CD4-positive, alpha-beta T cell (primary cell): ENCODE measurements at regions not wholly inside any gene's neighbourhood (a gene's known extent, or its start where the extent isn't known, plus 50 kb on each side); places are given as distances from the start of the nearest gene placed in this dataset.

ENCODE experiments used
- ATAC-seq: fragments of 200-7000 bp; cut with Tn5 transposase; one replicate; pipeline ENCODE4 v1.10.0; 2022; ENCODE audit warnings: mild to moderate bottlenecking; ENCODE audit not compliant: poor library complexity
- CTCF ChIA-PET: fragments of 350-600 bp; sonication (Branson Sonifier 250); formaldehyde crosslinking; loops from one replicate; lab custom pipeline; 2021; ENCODE audit warnings: antibody characterized with exemption, inconsistent platforms; lab: Charles Lee
- POLR2A ChIA-PET: fragments of 350-600 bp; sonication (Branson Sonifier 250); formaldehyde crosslinking; loops from one replicate; lab custom pipeline; 2021; ENCODE audit warnings: antibody characterized with exemption, inconsistent platforms; lab: Charles Lee
- DNase-seq, 14 experiments: peaks; one replicate each; pipeline ENCODE4 v3.0.0-alpha.2; 2013 to 2020; ENCODE audit warnings: mixed read lengths in 2 of 14
- H3K27ac ChIP-seq, 2 donors: one replicate each; pipeline versions ENCODE4 v1.5.1 to v1.7.0; 2013; ENCODE audit warnings: low read length in 2 of 2, low read depth in 1 of 2, mild to moderate bottlenecking in 1 of 2
- H3K27me3 ChIP-seq, 2 experiments: 1 replicate in 1 of 2; 2 replicates in 1 of 2; pipeline versions ENCODE4 v1.6.1 to v1.7.0; 2013; ENCODE audit warnings: low read length in 2 of 2, control low read depth in 1 of 2, mild to moderate bottlenecking in 1 of 2, moderate library complexity in 1 of 2; ENCODE audit not compliant: insufficient read depth in 2 of 2, control insufficient read depth in 1 of 2
- H3K36me3 ChIP-seq: one replicate; pipeline ENCODE4 v1.6.1; 2013; ENCODE audit warnings: low read length, control low read depth; ENCODE audit not compliant: insufficient read depth
- H3K4me1 ChIP-seq: one replicate; pipeline ENCODE4 v1.6.1; 2013; ENCODE audit warnings: low read length, control low read depth; ENCODE audit not compliant: insufficient read depth
- H3K4me3 ChIP-seq: one replicate; pipeline ENCODE4 v1.5.1; 2013; ENCODE audit warnings: mild to moderate bottlenecking, low read length, moderate library complexity
- H3K9me3 ChIP-seq, 2 experiments: 1 replicate in 1 of 2; 2 replicates in 1 of 2; pipeline versions ENCODE4 v1.6.1 to v1.7.0; 2013; ENCODE audit warnings: low read length in 2 of 2, mild to moderate bottlenecking in 2 of 2, control low read depth in 1 of 2, moderate library complexity in 1 of 2; ENCODE audit not compliant: control insufficient read depth in 1 of 2, insufficient read depth in 1 of 2
- H3K27ac Mint-ChIP-seq: one replicate; pipeline ENCODE4 v1.8.0; 2020; ENCODE audit warnings: mixed read lengths
- H3K27me3 Mint-ChIP-seq: one replicate; pipeline ENCODE4 v1.8.0; 2021; ENCODE audit warnings: mixed read lengths
- H3K36me3 Mint-ChIP-seq: one replicate; pipeline ENCODE4 v1.8.0; 2021; ENCODE audit warnings: low read depth, mixed read lengths
- H3K4me1 Mint-ChIP-seq: one replicate; pipeline ENCODE4 v1.8.0; 2021; ENCODE audit warnings: low read depth, mixed read lengths
- H3K4me3 Mint-ChIP-seq: one replicate; pipeline ENCODE4 v1.8.0; 2020; ENCODE audit warnings: mild to moderate bottlenecking, mixed read lengths
- H3K9me3 Mint-ChIP-seq: one replicate; pipeline ENCODE4 v1.8.0; 2020; ENCODE audit warnings: mixed read lengths
- intact Hi-C, 2 experiments: fragments of 100-400 bp; cut with DNase I in 1 of 2; cut with micrococcal nuclease in 1 of 2; formaldehyde crosslinking; loops; one replicate each; pipeline versions ENCODE4 v1.15.1 to v1.9.0; 2023 to 2025; cut with DNase I, micrococcal nuclease
- TF ChIP-seq, protein P1 (sequence below): fragments of 200-600 bp; IDR thresholded peaks from one replicate; pipeline ENCODE4 v1.8.0; 2022; ENCODE audit warnings: antibody characterized with exemption, mild to moderate bottlenecking

DNA sequence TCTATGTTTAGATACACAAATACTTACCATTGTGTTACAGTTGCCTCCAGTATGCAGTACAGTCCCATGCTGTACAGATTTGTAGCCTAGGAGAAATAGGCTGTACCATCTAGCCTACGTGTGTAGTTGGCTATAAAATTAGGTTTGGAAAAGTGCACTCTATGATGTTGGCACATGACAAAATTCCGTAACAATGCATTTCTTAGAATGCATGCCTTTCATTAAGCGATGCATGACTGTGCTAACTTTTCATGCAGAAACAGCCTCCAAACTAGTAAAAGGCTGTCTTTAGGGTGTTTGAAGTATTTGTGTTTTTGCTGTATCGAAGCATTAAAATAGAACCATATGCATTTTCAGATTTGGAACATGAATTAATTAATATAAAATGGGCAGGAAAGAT lies 157.9 kb downstream of the RMI1 start:
- Histone ChIP-seq H3K27ac (no peak overlapping the region), H3K9me3 (peaks cover 0 to 10% of the 10 kb centered on the region in 2 experiments), H3K4me1 (peaks cover 10% of the 10 kb centered on the region), H3K4me3 (no peak overlapping the region), H3K27me3 (peaks cover 32 to 44% of the 10 kb centered on the region in 2 experiments), H3K36me3 (no peaks in the 10 kb centered on the region)
- no peaks in the 10 kb centered on the region for H3K36me3 Mint-ChIP-seq
- no peak overlapping the region for H3K4me3 Mint-ChIP-seq
- TF ChIP-seq, protein P1, sequence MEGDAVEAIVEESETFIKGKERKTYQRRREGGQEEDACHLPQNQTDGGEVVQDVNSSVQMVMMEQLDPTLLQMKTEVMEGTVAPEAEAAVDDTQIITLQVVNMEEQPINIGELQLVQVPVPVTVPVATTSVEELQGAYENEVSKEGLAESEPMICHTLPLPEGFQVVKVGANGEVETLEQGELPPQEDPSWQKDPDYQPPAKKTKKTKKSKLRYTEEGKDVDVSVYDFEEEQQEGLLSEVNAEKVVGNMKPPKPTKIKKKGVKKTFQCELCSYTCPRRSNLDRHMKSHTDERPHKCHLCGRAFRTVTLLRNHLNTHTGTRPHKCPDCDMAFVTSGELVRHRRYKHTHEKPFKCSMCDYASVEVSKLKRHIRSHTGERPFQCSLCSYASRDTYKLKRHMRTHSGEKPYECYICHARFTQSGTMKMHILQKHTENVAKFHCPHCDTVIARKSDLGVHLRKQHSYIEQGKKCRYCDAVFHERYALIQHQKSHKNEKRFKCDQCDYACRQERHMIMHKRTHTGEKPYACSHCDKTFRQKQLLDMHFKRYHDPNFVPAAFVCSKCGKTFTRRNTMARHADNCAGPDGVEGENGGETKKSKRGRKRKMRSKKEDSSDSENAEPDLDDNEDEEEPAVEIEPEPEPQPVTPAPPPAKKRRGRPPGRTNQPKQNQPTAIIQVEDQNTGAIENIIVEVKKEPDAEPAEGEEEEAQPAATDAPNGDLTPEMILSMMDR: no peak
- peaks cover 68% of the 10 kb centered on the region for H3K27me3 Mint-ChIP-seq
- H3K27ac Mint-ChIP-seq: no peak overlapping the region
- intact Hi-C loops: no loop called here
- POLR2A ChIA-PET: interaction anchor here (1.1 kb wide), 1 partner anchor 20 kb away, joined by 4 read pairs; no protein-coding TSS in a partner anchor
- no peaks in the 10 kb centered on the region for H3K9me3 Mint-ChIP-seq
- peaks cover 12% of the 10 kb centered on the region for H3K4me1 Mint-ChIP-seq
- ATAC-seq (no peak), DNase-seq (no peak)
- CTCF ChIA-PET: no interaction called here

DNA sequence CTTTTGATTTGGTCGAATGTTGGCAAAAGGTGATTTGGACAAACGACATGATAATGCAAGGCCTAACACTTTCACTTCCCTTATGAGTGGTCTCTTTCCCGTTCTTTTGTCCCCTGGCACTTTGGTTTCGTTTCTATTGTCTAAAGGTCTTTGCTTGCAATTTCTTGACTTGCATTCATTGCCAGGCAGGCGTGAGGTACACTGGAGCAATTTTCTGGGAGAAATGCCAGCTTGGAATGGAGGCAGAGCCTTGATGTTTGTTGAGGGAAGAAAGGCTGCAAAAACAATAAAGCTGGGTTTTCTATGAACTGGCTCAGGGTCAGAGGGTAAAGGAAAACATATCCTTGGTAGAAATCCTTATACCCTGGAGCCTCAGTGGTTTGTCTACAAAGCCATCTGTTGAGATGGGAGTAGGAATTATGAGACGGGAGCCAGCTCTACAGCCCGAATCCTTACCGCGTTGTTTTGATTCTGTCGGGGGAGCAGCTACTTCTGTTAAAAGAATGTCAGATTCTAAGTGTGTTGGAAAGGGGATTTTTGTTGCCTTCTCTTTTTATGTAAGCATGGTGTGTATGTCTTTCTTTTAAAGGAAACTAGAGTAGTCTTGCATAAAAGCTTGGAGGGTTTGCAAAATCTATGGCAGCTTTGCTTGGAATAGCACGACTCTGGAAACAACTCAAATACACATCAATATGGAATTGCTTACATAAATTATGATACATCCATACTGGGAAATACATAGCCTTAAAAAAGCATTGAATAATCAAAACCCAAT lies 158.9 kb downstream of the RMI1 start:
- ATAC-seq: no peak
- Mint-ChIP-seq H3K4me3 (peak overlapping the region; percentile 55), H3K36me3 (no peaks in the 10 kb centered on the region), H3K27me3 (peaks cover 72% of the 10 kb centered on the region), H3K9me3 (no peaks in the 10 kb centered on the region), H3K27ac (no peak overlapping the region), H3K4me1 (peaks cover 12% of the 10 kb centered on the region)
- H3K9me3 ChIP-seq: peaks cover 0 to 10% of the 10 kb centered on the region in 2 experiments
- H3K36me3 ChIP-seq: no peaks in the 10 kb centered on the region
- TF ChIP-seq, protein P1: no peak
- DNase-seq: no peak
- CTCF ChIA-PET: no interaction called here
- no peak overlapping the region for H3K27ac ChIP-seq
- intact Hi-C loops: no loop called here
- H3K27me3 ChIP-seq: peaks cover 32 to 44% of the 10 kb centered on the region in 2 experiments
- peaks cover 10% of the 10 kb centered on the region for H3K4me1 ChIP-seq
- H3K4me3 ChIP-seq: no peak overlapping the region
- POLR2A ChIA-PET: no interaction called here

GRCh38 chr9:84140535-84141101 lies 160.0 kb downstream of the RMI1 start:
- Histone ChIP-seq H3K36me3 (no peaks in the 10 kb centered on the region), H3K4me3 (peak overlapping the region; percentile 47), H3K27me3 (peaks cover 32 to 44% of the 10 kb centered on the region in 2 experiments), H3K9me3 (peaks cover 0 to 10% of the 10 kb centered on the region in 2 experiments), H3K4me1 (peaks cover 10% of the 10 kb centered on the region), H3K27ac (no peak overlapping the region)
- no peaks in the 10 kb centered on the region for H3K9me3 Mint-ChIP-seq
- peaks cover 12% of the 10 kb centered on the region for H3K4me1 Mint-ChIP-seq
- POLR2A ChIA-PET: interaction anchor here (1.1 kb wide), 1 partner anchor 160 kb away, joined by 5 read pairs; the partner anchor contains the start of genes HNRNPK and RMI1
- peaks cover 69% of the 10 kb centered on the region for H3K27me3 Mint-ChIP-seq
- ATAC-seq (peak; percentile 39), DNase-seq (peak in 6 of 14 experiments; percentile 1 to 24 (median 4))
- intact Hi-C loops: no loop called here
- peak overlapping the region; percentile 76 for H3K4me3 Mint-ChIP-seq
- CTCF ChIA-PET: no interaction called here
- no peak overlapping the region for H3K27ac Mint-ChIP-seq
- TF ChIP-seq, protein P1: no peak
- H3K36me3 Mint-ChIP-seq: no peaks in the 10 kb centered on the region
